NOMO-1 treated with DMSO at 0.1 percent for 48 hours (cell line): ENCODE measurements at regions not wholly inside any gene's neighbourhood (a gene's known extent, or its start where the extent isn't known, plus 50 kb on each side); places are given as distances from the start of the nearest gene placed in this dataset.
A peak's percentile ranks its signal among the peaks of the same experiment; 100 is the strongest.
"Not testable (repeated sequence)": the region's sequence is repeated elsewhere in the genome, so short reads cannot be mapped to it uniquely, and the experiment has no call there.

ENCODE experiments used
- DNase-seq: peaks from one replicate; lab custom pipeline; 2025; ENCODE audit not compliant: unreplicated experiment; lab: John Stamatoyannopoulos, UW

GRCh38 chr7:114084472-114085312 lies 165.9 kb upstream of the PPP1R3A start:
- peak; percentile 22 for DNase-seq

- DNase-seq = peak; percentile 1
Observed at GRCh38 chr7:114084002-114084471, 165.2 kb upstream of the PPP1R3A start.

GRCh38 chr7:114083166-114084001 lies 164.6 kb upstream of the PPP1R3A start:
- DNase-seq = no peak

GRCh38 chr7:114082642-114083165 lies 163.9 kb upstream of the PPP1R3A start:
- DNase-seq = peak; percentile 25

- peak; percentile 17 for DNase-seq
Observed at GRCh38 chr7:114081606-114082425, 163.0 kb upstream of the PPP1R3A start.

GRCh38 chr7:114077158-114077524 lies 158.3 kb upstream of the PPP1R3A start:
- not testable (repeated sequence) for DNase-seq

GRCh38 chr7:114076392-114077157 lies 157.8 kb upstream of the PPP1R3A start:
- not testable (repeated sequence) for DNase-seq

GRCh38 chr7:114073701-114074100 lies 154.9 kb upstream of the PPP1R3A start:
- peak; percentile 0 for DNase-seq

- no peak for DNase-seq
Observed at GRCh38 chr7:114070246-114070645, 151.4 kb upstream of the PPP1R3A start.

- DNase-seq = no peak
Observed at GRCh38 chr7:114062810-114063209, 144.0 kb upstream of the PPP1R3A start.

GRCh38 chr7:114051871-114052331 lies 133.1 kb upstream of the PPP1R3A start:
- DNase-seq = peak; percentile 95

GRCh38 chr7:114050571-114050970 lies 131.8 kb upstream of the PPP1R3A start:
- DNase-seq = no peak

GRCh38 chr7:114048386-114049235 lies 129.8 kb upstream of the PPP1R3A start:
- no peak for DNase-seq

- DNase-seq = no peak
Observed at GRCh38 chr7:114047889-114048288, 129.1 kb upstream of the PPP1R3A start.

- no peak for DNase-seq
Observed at GRCh38 chr7:114033475-114033874, 114.7 kb upstream of the PPP1R3A start.

GRCh38 chr7:114026486-114027089 lies 107.8 kb upstream of the PPP1R3A start:
- peak; percentile 38 for DNase-seq

GRCh38 chr7:114021135-114021534 lies 102.3 kb upstream of the PPP1R3A start:
- DNase-seq = no peak

- DNase-seq = no peak
Observed at GRCh38 chr7:114008696-114009095, 89.9 kb upstream of the PPP1R3A start.

- DNase-seq = no peak
Observed at GRCh38 chr7:114007386-114007785, 88.6 kb upstream of the PPP1R3A start.
